ENCODE measurements at regions not wholly inside any gene's neighbourhood (a gene's known extent, or its start where the extent isn't known, plus 50 kb on each side); places are given as distances from the start of the nearest gene placed in this dataset.
A peak's percentile ranks its signal among the peaks of the same experiment; 100 is the strongest.

- peak; percentile 92 for ATAC-seq (ENCODE audit: low read depth)
- no peak for DNase-seq (ENCODE audit: low spot score)
- no peak overlapping the region for H3K27ac ChIP-seq (ENCODE audit: poor library complexity, severe bottlenecking)
- no peak for TF ChIP-seq CTCF (IDR thresholded peaks at IDR 0.05; ENCODE audit: poor library complexity, severe bottlenecking)
- H3K36me3 ChIP-seq (ENCODE audit: low read depth), result no peaks in the 10 kb centered on the region
- no peak overlapping the region for H3K4me3 ChIP-seq (ENCODE audit: severe bottlenecking)
- no peaks in the 10 kb centered on the region for H3K9me3 ChIP-seq (ENCODE audit: severe bottlenecking)
- peaks cover 10% of the 10 kb centered on the region for H3K4me1 ChIP-seq (ENCODE audit: insufficient read depth, poor library complexity, severe bottlenecking)
- no peaks in the 10 kb centered on the region for H3K27me3 ChIP-seq (ENCODE audit: insufficient read depth, poor library complexity, severe bottlenecking)
Measured at GRCh38 chr6:150720774-150721233, 121.1 kb downstream of the PLEKHG1 start.

- no peak for TF ChIP-seq CTCF (IDR thresholded peaks at IDR 0.05; ENCODE audit: poor library complexity, severe bottlenecking)
- Histone ChIP-seq H3K9me3 (ENCODE audit: severe bottlenecking) (no peaks in the 10 kb centered on the region), H3K27ac (ENCODE audit: poor library complexity, severe bottlenecking) (no peak overlapping the region), H3K4me3 (ENCODE audit: severe bottlenecking) (no peak overlapping the region), H3K36me3 (ENCODE audit: low read depth) (no peaks in the 10 kb centered on the region), H3K27me3 (ENCODE audit: insufficient read depth, poor library complexity, severe bottlenecking) (no peaks in the 10 kb centered on the region), H3K4me1 (ENCODE audit: insufficient read depth, poor library complexity, severe bottlenecking) (peaks cover 10% of the 10 kb centered on the region)
- ATAC-seq (ENCODE audit: low read depth), result no peak
- DNase-seq (ENCODE audit: low spot score), result no peak
Measured at GRCh38 chr6:150721418-150722266, 122.0 kb downstream of the PLEKHG1 start.

GRCh38 chr6:150722614-150723344, 123.1 kb downstream of the PLEKHG1 start:
- Histone ChIP-seq H3K36me3 (ENCODE audit: low read depth) (no peaks in the 10 kb centered on the region), H3K9me3 (ENCODE audit: severe bottlenecking) (no peaks in the 10 kb centered on the region), H3K27ac (ENCODE audit: poor library complexity, severe bottlenecking) (no peak overlapping the region), H3K27me3 (ENCODE audit: insufficient read depth, poor library complexity, severe bottlenecking) (no peaks in the 10 kb centered on the region), H3K4me3 (ENCODE audit: severe bottlenecking) (no peak overlapping the region), H3K4me1 (ENCODE audit: insufficient read depth, poor library complexity, severe bottlenecking) (peaks cover 10% of the 10 kb centered on the region)
- ATAC-seq (ENCODE audit: low read depth), result no peak
- no peak for TF ChIP-seq CTCF (IDR thresholded peaks at IDR 0.05; ENCODE audit: poor library complexity, severe bottlenecking)
- DNase-seq (ENCODE audit: low spot score), result no peak

- Histone ChIP-seq H3K4me1 (ENCODE audit: insufficient read depth, poor library complexity, severe bottlenecking) (peaks cover 10% of the 10 kb centered on the region), H3K4me3 (ENCODE audit: severe bottlenecking) (no peak overlapping the region), H3K27me3 (ENCODE audit: insufficient read depth, poor library complexity, severe bottlenecking) (no peaks in the 10 kb centered on the region), H3K36me3 (ENCODE audit: low read depth) (no peaks in the 10 kb centered on the region), H3K9me3 (ENCODE audit: severe bottlenecking) (no peaks in the 10 kb centered on the region), H3K27ac (ENCODE audit: poor library complexity, severe bottlenecking) (no peak overlapping the region)
- DNase-seq (ENCODE audit: low spot score), result no peak
- TF ChIP-seq CTCF (IDR thresholded peaks at IDR 0.05; ENCODE audit: poor library complexity, severe bottlenecking), result no peak
- no peak for ATAC-seq (ENCODE audit: low read depth)
Measured at GRCh38 chr6:150723345-150723658, 123.6 kb downstream of the PLEKHG1 start.
